Gastroesophageal sphincter (tissue), 4 donors: ENCODE measurements at regions not wholly inside any gene's neighbourhood (a gene's known extent, or its start where the extent isn't known, plus 50 kb on each side); places are given as distances from the start of the nearest gene placed in this dataset.

Source experiments
- ATAC-seq: fragments of 150-250 bp; one replicate; pipeline ENCODE4 v1.9.1; 2016; ENCODE audit warnings: mild to moderate bottlenecking, moderate library complexity
- H3K27ac ChIP-seq, 4 donors: fragments of 200-600 bp; sonication (generic) in 3 of 4; 1 replicate in 3 of 4; 2 replicates in 1 of 4; pipeline ENCODE4 v1.5.1; 2016 to 2019
- H3K27me3 ChIP-seq: fragments of 200-600 bp; sonication (generic); one replicate; pipeline ENCODE4 v1.5.1; 2019
- H3K36me3 ChIP-seq, 2 donors: fragments of 200-600 bp; sonication (generic); one replicate each; pipeline ENCODE4 v1.5.1; 2019; ENCODE audit warnings: control low read depth in 1 of 2
- H3K4me1 ChIP-seq, 3 donors: fragments of 200-600 bp; sonication (generic); 1 replicate in 2 of 3; 2 replicates in 1 of 3; pipeline ENCODE4 v1.5.1; 2016 to 2019; ENCODE audit warnings: control low read depth in 2 of 3
- H3K4me3 ChIP-seq, 2 donors: fragments of 200-600 bp; sonication (generic); one replicate each; pipeline ENCODE4 v1.5.1; 2019; ENCODE audit warnings: mild to moderate bottlenecking in 1 of 2, moderate library complexity in 1 of 2
- H3K9me3 ChIP-seq, 3 donors: fragments of 200-600 bp; sonication (generic); one replicate each; pipeline ENCODE4 v1.5.1; 2017 to 2019; ENCODE audit warnings: control low read depth in 2 of 3
- CTCF ChIP-seq, 4 experiments: fragments of 200-600 bp in 2 of 4; fragments of 450-650 bp in 2 of 4; sonication (generic) in 1 of 4; IDR thresholded peaks; one replicate each; pipeline ENCODE4 v1.5.1; 2017 to 2019; ENCODE audit warnings: antibody characterized with exemption in 4 of 4, mild to moderate bottlenecking in 2 of 4, moderate library complexity in 2 of 4
- EP300 ChIP-seq: sonication (generic); formaldehyde crosslinking; IDR thresholded peaks from one replicate; pipeline ENCODE4 v1.6.1; 2017; ENCODE audit warnings: antibody characterized with exemption, mild to moderate bottlenecking
- POLR2A ChIP-seq, 2 donors: fragments of 450-650 bp; IDR thresholded peaks; one replicate each; pipeline ENCODE4 v1.6.1; 2017; ENCODE audit warnings: antibody characterized with exemption in 2 of 2, mild to moderate bottlenecking in 2 of 2, moderate library complexity in 1 of 2
- POLR2AphosphoS5 ChIP-seq: sonication (generic); formaldehyde crosslinking; IDR thresholded peaks from one replicate; pipeline ENCODE4 v1.6.1; 2017; ENCODE audit warnings: antibody characterized with exemption
- WGBS, 2 donors: methylation state at CpG; one replicate each; pipeline ENCODE4 v1.1.5; 2018; ENCODE audit warnings: low coverage in 1 of 2; 5-methylcytosine and 5-hydroxymethylcytosine counted together

- H3K4me1 ChIP-seq, result no peaks in the 10 kb centered on the region
- ATAC-seq, result no peak
- no peaks in the 10 kb centered on the region for H3K36me3 ChIP-seq
- no peak overlapping the region for H3K4me3 ChIP-seq
- WGBS, 2 donors, result 47 to 55% methylated on average over 3 of the region's 3 CpGs
- no peak for TF ChIP-seq EP300
- TF ChIP-seq CTCF (IDR thresholded peaks at IDR 0.05), result no peak
- no peak for TF ChIP-seq POLR2AphosphoS5
- no peak for TF ChIP-seq POLR2A (IDR thresholded peaks at IDR 0.05)
- H3K27me3 ChIP-seq, result no peaks in the 10 kb centered on the region
- H3K9me3 ChIP-seq, result no peaks in the 10 kb centered on the region
- no peak overlapping the region for H3K27ac ChIP-seq
These were observed 519.4 kb upstream of the NR5A2 start for GRCh38 chr1:199508072-199508471.

- ATAC-seq, result no peak
- no peaks in the 10 kb centered on the region for H3K27me3 ChIP-seq
- TF ChIP-seq POLR2A (IDR thresholded peaks at IDR 0.05) (no peak), EP300 (no peak), POLR2AphosphoS5 (no peak), CTCF (IDR thresholded peaks at IDR 0.05) (no peak)
- H3K4me1 ChIP-seq, result no peaks in the 10 kb centered on the region
- no peaks in the 10 kb centered on the region for H3K36me3 ChIP-seq
- 76 to 86% methylated on average over 1 to 2 of the region's 2 CpGs for WGBS, 2 donors
- no peaks in the 10 kb centered on the region for H3K9me3 ChIP-seq
- no peak overlapping the region for H3K27ac ChIP-seq
- H3K4me3 ChIP-seq, result no peak overlapping the region
These were observed 518.9 kb upstream of the NR5A2 start for GRCh38 chr1:199508653-199509052.

GRCh38 chr1:199509456-199509855, 518.1 kb upstream of the NR5A2 start:
- Histone ChIP-seq H3K27me3 (no peaks in the 10 kb centered on the region), H3K4me1 (no peaks in the 10 kb centered on the region), H3K9me3 (no peaks in the 10 kb centered on the region), H3K4me3 (no peak overlapping the region), H3K36me3 (no peaks in the 10 kb centered on the region), H3K27ac (no peak overlapping the region)
- TF ChIP-seq EP300, result no peak
- no peak for TF ChIP-seq CTCF (IDR thresholded peaks at IDR 0.05)
- TF ChIP-seq POLR2A (IDR thresholded peaks at IDR 0.05), result no peak
- no peak for TF ChIP-seq POLR2AphosphoS5
- no peak for ATAC-seq
- 48 to 65% methylated on average over 2 of the region's 2 CpGs for WGBS, 2 donors

GRCh38 chr1:199510314-199510713, 517.2 kb upstream of the NR5A2 start:
- Histone ChIP-seq H3K27me3 (no peaks in the 10 kb centered on the region), H3K27ac (no peak overlapping the region), H3K4me3 (no peak overlapping the region), H3K36me3 (no peaks in the 10 kb centered on the region), H3K9me3 (no peaks in the 10 kb centered on the region), H3K4me1 (no peaks in the 10 kb centered on the region)
- WGBS, 2 donors, result 74 to 79% methylated on average over 5 of the region's 5 CpGs
- TF ChIP-seq EP300, result no peak
- TF ChIP-seq POLR2A (IDR thresholded peaks at IDR 0.05), result no peak
- TF ChIP-seq POLR2AphosphoS5, result no peak
- TF ChIP-seq CTCF (IDR thresholded peaks at IDR 0.05), result no peak
- ATAC-seq, result no peak

GRCh38 chr1:199512037-199512710, 515.3 kb upstream of the NR5A2 start:
- 24 to 58% methylated on average over 3 to 5 of the region's 6 CpGs for WGBS, 2 donors
- Histone ChIP-seq H3K27me3 (no peaks in the 10 kb centered on the region), H3K36me3 (no peaks in the 10 kb centered on the region), H3K4me1 (no peaks in the 10 kb centered on the region), H3K9me3 (no peaks in the 10 kb centered on the region), H3K27ac (no peak overlapping the region), H3K4me3 (no peak overlapping the region)
- ATAC-seq, result no peak
- TF ChIP-seq CTCF (IDR thresholded peaks at IDR 0.05) (no peak), POLR2AphosphoS5 (no peak), POLR2A (IDR thresholded peaks at IDR 0.05) (no peak), EP300 (no peak)
